ENCODE measurements at regions not wholly inside any gene's neighbourhood (a gene's known extent, or its start where the extent isn't known, plus 50 kb on each side); places are given as distances from the start of the nearest gene placed in this dataset.

- Mint-ChIP-seq H3K9me3 (no peaks in the 10 kb centered on the region), H3K27me3 (peaks cover 5% of the 10 kb centered on the region), H3K4me1 (no peaks in the 10 kb centered on the region), H3K36me3 (no peaks in the 10 kb centered on the region), H3K27ac (no peak overlapping the region), H3K4me3 (no peak overlapping the region)
- Histone ChIP-seq H3K4me3 (ENCODE audit: low read depth, low read length) (no peak overlapping the region), H3K4me1 (ENCODE audit: control insufficient read depth, insufficient read depth, low read length, poor library complexity, severe bottlenecking) (no peaks in the 10 kb centered on the region), H3K27me3 (ENCODE audit: control insufficient read depth, insufficient read depth, low read length) (no peaks in the 10 kb centered on the region), H3K36me3 (ENCODE audit: control insufficient read depth, insufficient read depth, low read length) (no peaks in the 10 kb centered on the region), H3K27ac (ENCODE audit: insufficient read depth, low read length, poor library complexity, severe bottlenecking) (no peak overlapping the region), H3K9me3 (ENCODE audit: control insufficient read depth in 2 of 2, low read length in 2 of 2) (no peaks in the 10 kb centered on the region)
- DNase-seq = no peak
- no peak for ATAC-seq (ENCODE audit: low read depth in 2 of 2)
Observed at GRCh38 chr4:71133491-71133890, 140.0 kb downstream of the DCK start.

DNA sequence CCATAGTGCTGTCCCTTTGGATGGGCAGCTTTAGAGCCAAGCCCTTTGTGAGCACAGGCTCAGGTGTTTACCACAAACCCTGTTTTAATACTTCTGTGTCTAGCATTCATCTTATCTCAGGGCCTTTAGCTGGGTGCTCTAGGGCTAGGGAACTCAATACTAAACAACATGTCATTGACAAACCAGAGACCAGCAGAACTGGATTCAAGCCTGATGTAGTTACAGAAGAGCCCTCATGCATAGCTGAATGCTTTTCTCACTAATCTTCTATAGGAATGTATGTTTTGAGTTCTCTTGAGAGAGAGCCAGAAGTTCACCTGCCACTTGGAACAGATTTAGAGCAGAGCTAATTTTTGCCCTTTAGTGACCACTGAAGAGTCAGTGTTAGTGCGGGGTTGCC is 142.6 kb downstream of the DCK start:
- no peak overlapping the region for H3K4me3 Mint-ChIP-seq
- ATAC-seq (ENCODE audit: low read depth in 2 of 2) (no peak), DNase-seq (no peak)
- no peak overlapping the region for H3K4me3 ChIP-seq (ENCODE audit: low read depth, low read length)
- H3K9me3 Mint-ChIP-seq = peaks cover 0 to 3% (median 0%) of the 10 kb centered on the region in 7 donors
- peaks cover 0 to 1% (median 0%) of the 10 kb centered on the region in 4 donors for H3K4me1 Mint-ChIP-seq
- H3K27ac Mint-ChIP-seq = no peak overlapping the region
- H3K36me3 ChIP-seq (ENCODE audit: control insufficient read depth, insufficient read depth, low read length) = no peaks in the 10 kb centered on the region
- H3K36me3 Mint-ChIP-seq = no peaks in the 10 kb centered on the region
- peaks cover 5% of the 10 kb centered on the region for H3K27me3 Mint-ChIP-seq
- no peaks in the 10 kb centered on the region for H3K9me3 ChIP-seq (ENCODE audit: control insufficient read depth in 2 of 2, low read length in 2 of 2)
- H3K4me1 ChIP-seq (ENCODE audit: control insufficient read depth, insufficient read depth, low read length, poor library complexity, severe bottlenecking) = no peaks in the 10 kb centered on the region
- H3K27me3 ChIP-seq (ENCODE audit: control insufficient read depth, insufficient read depth, low read length) = no peaks in the 10 kb centered on the region
- no peak overlapping the region for H3K27ac ChIP-seq (ENCODE audit: insufficient read depth, low read length, poor library complexity, severe bottlenecking)

GRCh38 chr4:71138007-71138615 is 144.7 kb downstream of the DCK start:
- Histone ChIP-seq H3K27ac (ENCODE audit: insufficient read depth, low read length, poor library complexity, severe bottlenecking) (no peak overlapping the region), H3K9me3 (ENCODE audit: control insufficient read depth in 2 of 2, low read length in 2 of 2) (no peaks in the 10 kb centered on the region), H3K27me3 (ENCODE audit: control insufficient read depth, insufficient read depth, low read length) (no peaks in the 10 kb centered on the region), H3K36me3 (ENCODE audit: control insufficient read depth, insufficient read depth, low read length) (no peaks in the 10 kb centered on the region), H3K4me1 (ENCODE audit: control insufficient read depth, insufficient read depth, low read length, poor library complexity, severe bottlenecking) (no peaks in the 10 kb centered on the region), H3K4me3 (ENCODE audit: low read depth, low read length) (no peak overlapping the region)
- no peak overlapping the region for H3K4me3 Mint-ChIP-seq
- H3K9me3 Mint-ChIP-seq = peaks cover 0 to 5% (median 0%) of the 10 kb centered on the region in 7 donors
- peaks cover 5% of the 10 kb centered on the region for H3K27me3 Mint-ChIP-seq
- DNase-seq = no peak
- H3K4me1 Mint-ChIP-seq = peaks cover 0 to 4% (median 0%) of the 10 kb centered on the region in 4 donors
- no peak overlapping the region for H3K27ac Mint-ChIP-seq
- no peaks in the 10 kb centered on the region for H3K36me3 Mint-ChIP-seq
- ATAC-seq (ENCODE audit: low read depth in 2 of 2) = no peak

- Mint-ChIP-seq H3K9me3 (peaks cover 0 to 6% (median 0%) of the 10 kb centered on the region in 7 donors), H3K4me1 (peaks cover 0 to 4% (median 0%) of the 10 kb centered on the region in 4 donors), H3K27me3 (peaks cover 5% of the 10 kb centered on the region), H3K4me3 (no peak overlapping the region), H3K27ac (no peak overlapping the region), H3K36me3 (no peaks in the 10 kb centered on the region)
- Histone ChIP-seq H3K27me3 (ENCODE audit: control insufficient read depth, insufficient read depth, low read length) (no peaks in the 10 kb centered on the region), H3K4me1 (ENCODE audit: control insufficient read depth, insufficient read depth, low read length, poor library complexity, severe bottlenecking) (no peaks in the 10 kb centered on the region), H3K9me3 (ENCODE audit: control insufficient read depth in 2 of 2, low read length in 2 of 2) (no peaks in the 10 kb centered on the region), H3K27ac (ENCODE audit: insufficient read depth, low read length, poor library complexity, severe bottlenecking) (no peak overlapping the region), H3K36me3 (ENCODE audit: control insufficient read depth, insufficient read depth, low read length) (no peaks in the 10 kb centered on the region), H3K4me3 (ENCODE audit: low read depth, low read length) (no peak overlapping the region)
- DNase-seq (no peak), ATAC-seq (ENCODE audit: low read depth in 2 of 2) (no peak)
Observed at GRCh38 chr4:71140563-71140962, 147.1 kb downstream of the DCK start.

- H3K9me3 Mint-ChIP-seq = peaks cover 0 to 10% (median 0%) of the 10 kb centered on the region in 7 donors
- H3K9me3 ChIP-seq (ENCODE audit: control insufficient read depth in 2 of 2, low read length in 2 of 2) = no peaks in the 10 kb centered on the region
- no peak for ATAC-seq (ENCODE audit: low read depth in 2 of 2)
- no peaks in the 10 kb centered on the region for H3K4me1 ChIP-seq (ENCODE audit: control insufficient read depth, insufficient read depth, low read length, poor library complexity, severe bottlenecking)
- H3K4me3 Mint-ChIP-seq = no peak overlapping the region
- peak in 1 of 3 donors; percentile 7 for DNase-seq
- H3K4me3 ChIP-seq (ENCODE audit: low read depth, low read length) = no peak overlapping the region
- H3K4me1 Mint-ChIP-seq = peaks cover 0 to 4% (median 0%) of the 10 kb centered on the region in 4 donors
- no peak overlapping the region for H3K27ac Mint-ChIP-seq
- H3K27me3 ChIP-seq (ENCODE audit: control insufficient read depth, insufficient read depth, low read length) = no peaks in the 10 kb centered on the region
- H3K27ac ChIP-seq (ENCODE audit: insufficient read depth, low read length, poor library complexity, severe bottlenecking) = no peak overlapping the region
- H3K36me3 ChIP-seq (ENCODE audit: control insufficient read depth, insufficient read depth, low read length) = no peaks in the 10 kb centered on the region
- H3K36me3 Mint-ChIP-seq = no peaks in the 10 kb centered on the region
- H3K27me3 Mint-ChIP-seq = peaks cover 5% of the 10 kb centered on the region
Observed at GRCh38 chr4:71141125-71141524, 147.7 kb downstream of the DCK start.

DNA sequence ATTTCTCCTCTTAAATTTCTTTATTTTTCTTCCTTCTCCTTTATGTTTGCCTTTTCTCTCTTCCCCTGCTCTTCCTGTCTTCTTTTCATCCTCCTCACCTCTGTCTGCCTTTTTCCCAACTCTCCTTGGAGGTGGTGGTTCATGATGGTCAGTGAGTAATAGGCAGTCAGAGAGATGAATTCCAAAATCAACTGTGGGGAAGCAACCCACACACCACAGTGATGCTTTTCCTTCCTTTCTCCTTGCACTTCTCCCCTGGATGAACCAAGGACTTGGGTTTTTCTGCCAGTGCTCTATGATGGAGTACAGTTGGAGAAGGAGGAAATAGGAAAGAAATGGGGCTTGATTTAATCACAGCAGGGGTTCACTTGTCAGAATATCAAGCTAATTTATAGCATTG is 153.8 kb downstream of the DCK start:
- no peaks in the 10 kb centered on the region for H3K4me1 Mint-ChIP-seq
- H3K4me3 Mint-ChIP-seq = no peak overlapping the region
- H3K36me3 Mint-ChIP-seq = no peaks in the 10 kb centered on the region
- Histone ChIP-seq H3K4me3 (ENCODE audit: low read depth, low read length) (no peak overlapping the region), H3K9me3 (ENCODE audit: control insufficient read depth in 2 of 2, low read length in 2 of 2) (no peaks in the 10 kb centered on the region), H3K36me3 (ENCODE audit: control insufficient read depth, insufficient read depth, low read length) (no peaks in the 10 kb centered on the region), H3K4me1 (ENCODE audit: control insufficient read depth, insufficient read depth, low read length, poor library complexity, severe bottlenecking) (no peaks in the 10 kb centered on the region), H3K27me3 (ENCODE audit: control insufficient read depth, insufficient read depth, low read length) (no peaks in the 10 kb centered on the region), H3K27ac (ENCODE audit: insufficient read depth, low read length, poor library complexity, severe bottlenecking) (no peak overlapping the region)
- H3K27ac Mint-ChIP-seq = no peak overlapping the region
- ATAC-seq (ENCODE audit: low read depth in 2 of 2) (no peak), DNase-seq (no peak)
- H3K27me3 Mint-ChIP-seq = peaks cover 18% of the 10 kb centered on the region
- H3K9me3 Mint-ChIP-seq = peaks cover 0 to 8% (median 2%) of the 10 kb centered on the region in 7 donors

GRCh38 chr4:71148545-71148944 is 155.1 kb downstream of the DCK start:
- Mint-ChIP-seq H3K9me3 (peaks cover 0 to 8% (median 2%) of the 10 kb centered on the region in 7 donors), H3K4me1 (no peaks in the 10 kb centered on the region), H3K36me3 (no peaks in the 10 kb centered on the region), H3K27me3 (peaks cover 20% of the 10 kb centered on the region), H3K4me3 (no peak overlapping the region), H3K27ac (no peak overlapping the region)
- Histone ChIP-seq H3K4me3 (ENCODE audit: low read depth, low read length) (no peak overlapping the region), H3K4me1 (ENCODE audit: control insufficient read depth, insufficient read depth, low read length, poor library complexity, severe bottlenecking) (no peaks in the 10 kb centered on the region), H3K27ac (ENCODE audit: insufficient read depth, low read length, poor library complexity, severe bottlenecking) (no peak overlapping the region), H3K9me3 (ENCODE audit: control insufficient read depth in 2 of 2, low read length in 2 of 2) (no peaks in the 10 kb centered on the region), H3K36me3 (ENCODE audit: control insufficient read depth, insufficient read depth, low read length) (no peaks in the 10 kb centered on the region), H3K27me3 (ENCODE audit: control insufficient read depth, insufficient read depth, low read length) (no peaks in the 10 kb centered on the region)
- DNase-seq (no peak), ATAC-seq (ENCODE audit: low read depth in 2 of 2) (no peak)

DNA sequence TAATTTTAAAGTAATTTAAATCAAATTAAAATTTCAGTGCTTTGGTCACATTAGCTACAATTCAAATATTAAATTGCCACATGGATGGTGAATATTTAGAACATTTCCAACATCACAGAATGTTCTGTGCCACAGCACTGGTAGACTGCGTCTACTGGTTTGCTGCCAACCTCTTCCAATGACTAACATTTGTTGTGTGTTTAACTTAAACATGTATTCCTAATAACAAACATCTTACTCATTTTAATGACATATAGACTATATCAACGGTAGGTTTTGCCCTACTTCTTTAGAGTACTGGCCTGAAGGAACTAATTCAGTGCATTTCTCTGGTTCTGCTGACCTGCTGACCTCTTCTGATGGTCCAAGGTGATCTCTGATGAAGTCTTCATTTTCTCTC is 157.6 kb downstream of the DCK start:
- H3K27me3 ChIP-seq (ENCODE audit: control insufficient read depth, insufficient read depth, low read length) = no peaks in the 10 kb centered on the region
- H3K4me3 ChIP-seq (ENCODE audit: low read depth, low read length) = no peak overlapping the region
- H3K4me1 ChIP-seq (ENCODE audit: control insufficient read depth, insufficient read depth, low read length, poor library complexity, severe bottlenecking) = no peaks in the 10 kb centered on the region
- DNase-seq = no peak
- ATAC-seq (ENCODE audit: low read depth in 2 of 2) = no peak
- H3K4me1 Mint-ChIP-seq = no peaks in the 10 kb centered on the region
- H3K27ac Mint-ChIP-seq = no peak overlapping the region
- peaks cover 26% of the 10 kb centered on the region for H3K27me3 Mint-ChIP-seq
- H3K36me3 Mint-ChIP-seq = no peaks in the 10 kb centered on the region
- peaks cover 0 to 4% (median 1%) of the 10 kb centered on the region in 7 donors for H3K9me3 Mint-ChIP-seq
- no peaks in the 10 kb centered on the region for H3K9me3 ChIP-seq (ENCODE audit: control insufficient read depth in 2 of 2, low read length in 2 of 2)
- no peak overlapping the region for H3K4me3 Mint-ChIP-seq
- H3K27ac ChIP-seq (ENCODE audit: insufficient read depth, low read length, poor library complexity, severe bottlenecking) = no peak overlapping the region
- no peaks in the 10 kb centered on the region for H3K36me3 ChIP-seq (ENCODE audit: control insufficient read depth, insufficient read depth, low read length)
